ENCODE measurements at regions not wholly inside any gene's neighbourhood (a gene's known extent, or its start where the extent isn't known, plus 50 kb on each side); places are given as distances from the start of the nearest gene placed in this dataset.

DNA sequence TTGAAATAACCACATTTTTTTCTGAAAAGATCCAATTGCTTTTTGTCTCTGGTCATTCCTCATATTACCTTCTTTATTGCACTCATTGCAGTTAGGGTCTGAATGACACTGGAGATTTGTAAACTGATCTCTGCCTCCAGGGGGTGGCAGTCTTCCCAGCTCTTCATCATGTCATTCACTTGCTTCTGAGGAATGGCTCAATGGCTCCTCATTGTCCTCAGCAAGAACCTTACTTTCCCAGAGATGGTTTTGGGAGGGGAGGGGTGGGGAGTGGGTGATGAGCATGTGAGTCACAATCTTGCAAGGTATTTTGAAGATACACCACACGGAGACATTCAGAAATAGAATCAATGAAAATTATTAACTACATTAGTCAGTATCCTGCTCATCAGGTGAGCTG is 159.8 kb upstream of the GAS1 start:
- no peak overlapping the region for H3K27ac Mint-ChIP-seq
- H3K36me3 Mint-ChIP-seq (ENCODE audit: low read depth), result no peaks in the 10 kb centered on the region
- no peaks in the 10 kb centered on the region for H3K4me1 Mint-ChIP-seq (ENCODE audit: low read depth)
- DNase-seq (ENCODE audit: low spot score), result no peak
- H3K4me3 Mint-ChIP-seq, result no peak overlapping the region
- no peaks in the 10 kb centered on the region for H3K27me3 Mint-ChIP-seq (ENCODE audit: low read depth)
- H3K9me3 Mint-ChIP-seq, result no peaks in the 10 kb centered on the region

DNA sequence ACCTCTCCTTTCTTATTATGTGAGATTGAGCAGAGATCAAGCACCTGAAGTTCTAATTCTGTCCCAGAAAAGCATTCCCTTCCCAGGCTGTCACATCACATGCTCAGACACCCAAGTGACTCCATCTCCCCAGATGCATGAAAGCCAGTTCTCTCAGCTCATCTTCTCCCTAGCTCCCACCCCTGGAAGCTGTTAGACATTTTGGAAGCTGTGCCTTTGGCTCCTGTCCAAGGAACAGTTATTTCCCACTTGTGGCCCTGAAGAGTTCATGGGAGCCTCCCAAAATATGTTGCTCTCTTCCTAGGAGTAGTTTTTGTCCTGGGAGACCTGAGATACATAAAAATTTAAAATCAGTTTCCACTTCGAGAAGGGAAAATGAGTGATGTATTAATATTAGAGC is 161.4 kb upstream of the GAS1 start:
- Mint-ChIP-seq H3K4me1 (ENCODE audit: low read depth) (no peaks in the 10 kb centered on the region), H3K27me3 (ENCODE audit: low read depth) (no peaks in the 10 kb centered on the region), H3K4me3 (no peak overlapping the region), H3K27ac (no peak overlapping the region), H3K36me3 (ENCODE audit: low read depth) (no peaks in the 10 kb centered on the region), H3K9me3 (no peaks in the 10 kb centered on the region)
- DNase-seq (ENCODE audit: low spot score), result no peak

- no peaks in the 10 kb centered on the region for H3K9me3 Mint-ChIP-seq
- H3K27ac Mint-ChIP-seq, result no peak overlapping the region
- H3K4me1 Mint-ChIP-seq (ENCODE audit: low read depth), result no peaks in the 10 kb centered on the region
- no peaks in the 10 kb centered on the region for H3K27me3 Mint-ChIP-seq (ENCODE audit: low read depth)
- H3K36me3 Mint-ChIP-seq (ENCODE audit: low read depth), result no peaks in the 10 kb centered on the region
- H3K4me3 Mint-ChIP-seq, result no peak overlapping the region
- DNase-seq (ENCODE audit: low spot score), result no peak
These were observed 161.9 kb upstream of the GAS1 start for GRCh38 chr9:87109231-87109631.

- DNase-seq (ENCODE audit: low spot score), result no peak
- Mint-ChIP-seq H3K36me3 (ENCODE audit: low read depth) (no peaks in the 10 kb centered on the region), H3K27me3 (ENCODE audit: low read depth) (no peaks in the 10 kb centered on the region), H3K4me1 (ENCODE audit: low read depth) (no peaks in the 10 kb centered on the region), H3K4me3 (no peak overlapping the region), H3K9me3 (no peaks in the 10 kb centered on the region), H3K27ac (no peak overlapping the region)
These were observed 162.5 kb upstream of the GAS1 start for GRCh38 chr9:87109851-87110250.

GRCh38 chr9:87111010-87111409 is 163.7 kb upstream of the GAS1 start:
- Mint-ChIP-seq H3K27ac (no peak overlapping the region), H3K36me3 (ENCODE audit: low read depth) (no peaks in the 10 kb centered on the region), H3K4me1 (ENCODE audit: low read depth) (no peaks in the 10 kb centered on the region), H3K27me3 (ENCODE audit: low read depth) (no peaks in the 10 kb centered on the region), H3K4me3 (no peak overlapping the region), H3K9me3 (no peaks in the 10 kb centered on the region)
- no peak for DNase-seq (ENCODE audit: low spot score)

DNA sequence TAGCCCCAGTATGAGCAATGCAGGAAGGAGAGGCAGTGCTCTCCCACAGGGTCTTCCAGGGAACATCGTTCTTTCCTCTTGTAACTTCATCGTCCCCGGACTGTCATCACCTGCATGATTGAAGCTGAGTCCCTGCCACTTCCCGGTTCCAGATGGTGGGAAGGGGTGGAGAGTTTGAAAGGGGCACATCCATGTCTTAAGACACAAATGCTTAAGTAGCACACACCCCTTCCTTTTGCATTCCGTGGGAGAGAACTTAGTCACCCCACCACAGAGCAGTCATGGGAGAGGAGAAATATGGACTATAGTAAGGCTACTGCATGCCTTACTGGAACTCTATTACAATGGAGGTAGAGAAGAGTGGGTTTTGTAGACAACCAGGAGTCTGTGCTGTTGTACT is 165.3 kb upstream of the GAS1 start:
- Mint-ChIP-seq H3K36me3 (ENCODE audit: low read depth) (no peaks in the 10 kb centered on the region), H3K27me3 (ENCODE audit: low read depth) (no peaks in the 10 kb centered on the region), H3K4me1 (ENCODE audit: low read depth) (no peaks in the 10 kb centered on the region), H3K4me3 (no peak overlapping the region), H3K27ac (no peak overlapping the region), H3K9me3 (no peaks in the 10 kb centered on the region)
- no peak for DNase-seq (ENCODE audit: low spot score)

DNA sequence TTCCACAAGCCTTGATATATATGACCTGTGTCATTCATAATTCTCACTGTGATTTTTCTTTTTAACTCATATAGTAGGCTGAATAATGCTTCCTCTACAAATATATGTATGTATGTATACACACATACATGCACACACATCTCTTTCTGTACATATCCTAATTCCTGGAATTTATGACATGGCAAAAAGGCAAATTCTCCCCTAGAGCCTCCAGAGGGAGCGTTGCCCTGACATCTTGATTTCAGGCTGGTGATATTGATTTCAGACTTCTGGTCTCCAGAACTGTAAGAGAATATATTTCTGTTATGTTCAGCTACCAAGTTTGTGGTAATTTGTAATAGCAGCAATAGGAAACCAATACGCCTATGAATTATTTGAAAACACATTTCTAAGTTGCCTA is 166.6 kb upstream of the GAS1 start:
- H3K27ac Mint-ChIP-seq, result no peak overlapping the region
- H3K36me3 Mint-ChIP-seq (ENCODE audit: low read depth), result no peaks in the 10 kb centered on the region

GRCh38 chr9:87115785-87116184 is 168.5 kb upstream of the GAS1 start:
- Mint-ChIP-seq H3K4me3 (no peak overlapping the region), H3K4me1 (ENCODE audit: low read depth) (no peaks in the 10 kb centered on the region), H3K27me3 (ENCODE audit: low read depth) (no peaks in the 10 kb centered on the region), H3K27ac (no peak overlapping the region), H3K36me3 (ENCODE audit: low read depth) (no peaks in the 10 kb centered on the region), H3K9me3 (no peaks in the 10 kb centered on the region)
- DNase-seq (ENCODE audit: low spot score), result no peak

More for the DNA sequence above, 166.6 kb upstream of the GAS1 start:
- Mint-ChIP-seq H3K27me3 (ENCODE audit: low read depth) (no peaks in the 10 kb centered on the region), H3K9me3 (no peaks in the 10 kb centered on the region), H3K4me3 (no peak overlapping the region), H3K4me1 (ENCODE audit: low read depth) (no peaks in the 10 kb centered on the region)
- no peak for DNase-seq (ENCODE audit: low spot score)

DNA sequence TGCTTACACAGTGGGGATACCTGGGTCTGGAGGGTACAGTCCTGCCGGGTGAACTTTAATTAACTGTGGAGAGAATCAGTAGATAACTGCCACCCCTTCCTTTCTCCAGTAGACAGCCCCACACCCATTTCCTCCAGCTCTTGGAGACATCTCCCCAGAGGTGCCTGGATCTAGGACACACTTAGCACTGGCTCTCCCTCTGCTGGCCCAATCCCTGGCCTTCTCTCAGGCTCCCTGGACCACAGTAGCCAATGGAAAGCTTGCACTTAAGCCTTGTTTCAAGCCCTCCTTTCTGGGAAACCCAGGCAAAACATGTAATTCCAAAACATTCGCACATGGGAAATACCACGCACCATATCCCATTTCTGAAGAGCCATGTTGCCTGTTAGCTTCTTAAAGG is 169.2 kb upstream of the GAS1 start:
- Mint-ChIP-seq H3K4me3 (no peak overlapping the region), H3K4me1 (ENCODE audit: low read depth) (no peaks in the 10 kb centered on the region), H3K27ac (no peak overlapping the region), H3K9me3 (no peaks in the 10 kb centered on the region), H3K27me3 (ENCODE audit: low read depth) (no peaks in the 10 kb centered on the region), H3K36me3 (ENCODE audit: low read depth) (no peaks in the 10 kb centered on the region)
- no peak for DNase-seq (ENCODE audit: low spot score)

DNA sequence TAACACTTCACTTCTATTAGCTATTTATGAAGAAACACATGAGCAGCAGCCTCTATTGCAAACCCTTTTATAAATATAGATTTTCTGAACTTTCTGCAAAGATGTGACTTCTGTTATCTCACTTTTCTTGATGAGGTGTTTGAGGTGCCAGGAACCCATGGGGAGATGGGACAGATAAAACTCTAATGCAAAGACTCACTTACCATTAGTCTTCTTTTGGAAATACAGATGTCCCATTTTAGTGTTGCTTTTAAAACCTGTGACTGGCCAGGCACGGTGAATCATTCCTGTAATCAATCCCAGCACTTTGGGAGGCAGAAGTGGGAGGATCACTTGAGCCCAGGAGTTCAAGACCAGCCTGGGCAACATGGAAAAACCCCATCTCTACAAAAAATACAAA is 171.3 kb upstream of the GAS1 start:
- peaks cover 2% of the 10 kb centered on the region for H3K4me1 Mint-ChIP-seq (ENCODE audit: low read depth)
- H3K9me3 Mint-ChIP-seq, result no peaks in the 10 kb centered on the region
- H3K27me3 Mint-ChIP-seq (ENCODE audit: low read depth), result peaks cover 4% of the 10 kb centered on the region
- no peak for DNase-seq (ENCODE audit: low spot score)
- H3K27ac Mint-ChIP-seq, result no peak overlapping the region
- no peak overlapping the region for H3K4me3 Mint-ChIP-seq
- H3K36me3 Mint-ChIP-seq (ENCODE audit: low read depth), result no peaks in the 10 kb centered on the region

GRCh38 chr9:87119328-87119881 is 172.1 kb upstream of the GAS1 start:
- peaks cover 4% of the 10 kb centered on the region for H3K27me3 Mint-ChIP-seq (ENCODE audit: low read depth)
- H3K4me1 Mint-ChIP-seq (ENCODE audit: low read depth), result peaks cover 2% of the 10 kb centered on the region
- H3K27ac Mint-ChIP-seq, result no peak overlapping the region
- no peaks in the 10 kb centered on the region for H3K9me3 Mint-ChIP-seq
- H3K4me3 Mint-ChIP-seq, result no peak overlapping the region
- no peaks in the 10 kb centered on the region for H3K36me3 Mint-ChIP-seq (ENCODE audit: low read depth)
- no peak for DNase-seq (ENCODE audit: low spot score)

- H3K36me3 Mint-ChIP-seq (ENCODE audit: low read depth), result no peaks in the 10 kb centered on the region
- H3K27ac Mint-ChIP-seq, result no peak overlapping the region
- peaks cover 4% of the 10 kb centered on the region for H3K27me3 Mint-ChIP-seq (ENCODE audit: low read depth)
- no peaks in the 10 kb centered on the region for H3K9me3 Mint-ChIP-seq
- no peak for DNase-seq (ENCODE audit: low spot score)
- H3K4me3 Mint-ChIP-seq, result no peak overlapping the region
- H3K4me1 Mint-ChIP-seq (ENCODE audit: low read depth), result peaks cover 2% of the 10 kb centered on the region
These were observed 173.3 kb upstream of the GAS1 start for GRCh38 chr9:87120610-87121009.

GRCh38 chr9:87122947-87123685 is 175.8 kb upstream of the GAS1 start:
- Mint-ChIP-seq H3K4me1 (ENCODE audit: low read depth) (peaks cover 2% of the 10 kb centered on the region), H3K27me3 (ENCODE audit: low read depth) (peaks cover 4% of the 10 kb centered on the region), H3K4me3 (no peak overlapping the region), H3K9me3 (no peaks in the 10 kb centered on the region), H3K27ac (no peak overlapping the region), H3K36me3 (ENCODE audit: low read depth) (no peaks in the 10 kb centered on the region)
- no peak for DNase-seq (ENCODE audit: low spot score)

GRCh38 chr9:87123830-87124229 is 176.5 kb upstream of the GAS1 start:
- Mint-ChIP-seq H3K36me3 (ENCODE audit: low read depth) (no peaks in the 10 kb centered on the region), H3K9me3 (no peaks in the 10 kb centered on the region), H3K27me3 (ENCODE audit: low read depth) (peaks cover 4% of the 10 kb centered on the region), H3K4me3 (no peak overlapping the region), H3K4me1 (ENCODE audit: low read depth) (peaks cover 2% of the 10 kb centered on the region), H3K27ac (no peak overlapping the region)
- no peak for DNase-seq (ENCODE audit: low spot score)

GRCh38 chr9:87125819-87126218 is 178.5 kb upstream of the GAS1 start:
- Mint-ChIP-seq H3K4me3 (no peak overlapping the region), H3K9me3 (no peaks in the 10 kb centered on the region), H3K27me3 (ENCODE audit: low read depth) (peaks cover 4% of the 10 kb centered on the region), H3K36me3 (ENCODE audit: low read depth) (no peaks in the 10 kb centered on the region), H3K4me1 (ENCODE audit: low read depth) (peaks cover 2% of the 10 kb centered on the region), H3K27ac (no peak overlapping the region)
- DNase-seq (ENCODE audit: low spot score), result no peak

All from T-helper 2 cell treated with Interferon-gamma antibody and Interleukin-4, amounts not matched to agents 5 μg/mL and 100 μg/mL, for 36 hours (primary cell).